Activated CD8-positive, alpha-beta memory T cell treated with anti-CD3 and anti-CD28 coated beads for 4 hours (primary cell): ENCODE measurements at regions not wholly inside any gene's neighbourhood (a gene's known extent, or its start where the extent isn't known, plus 50 kb on each side); places are given as distances from the start of the nearest gene placed in this dataset.

Experiments used
- DNase-seq, 2 donors: peaks; one replicate each; pipeline ENCODE4 v3.0.0-alpha.2; 2020; ENCODE audit warnings: low read depth in 2 of 2

DNA sequence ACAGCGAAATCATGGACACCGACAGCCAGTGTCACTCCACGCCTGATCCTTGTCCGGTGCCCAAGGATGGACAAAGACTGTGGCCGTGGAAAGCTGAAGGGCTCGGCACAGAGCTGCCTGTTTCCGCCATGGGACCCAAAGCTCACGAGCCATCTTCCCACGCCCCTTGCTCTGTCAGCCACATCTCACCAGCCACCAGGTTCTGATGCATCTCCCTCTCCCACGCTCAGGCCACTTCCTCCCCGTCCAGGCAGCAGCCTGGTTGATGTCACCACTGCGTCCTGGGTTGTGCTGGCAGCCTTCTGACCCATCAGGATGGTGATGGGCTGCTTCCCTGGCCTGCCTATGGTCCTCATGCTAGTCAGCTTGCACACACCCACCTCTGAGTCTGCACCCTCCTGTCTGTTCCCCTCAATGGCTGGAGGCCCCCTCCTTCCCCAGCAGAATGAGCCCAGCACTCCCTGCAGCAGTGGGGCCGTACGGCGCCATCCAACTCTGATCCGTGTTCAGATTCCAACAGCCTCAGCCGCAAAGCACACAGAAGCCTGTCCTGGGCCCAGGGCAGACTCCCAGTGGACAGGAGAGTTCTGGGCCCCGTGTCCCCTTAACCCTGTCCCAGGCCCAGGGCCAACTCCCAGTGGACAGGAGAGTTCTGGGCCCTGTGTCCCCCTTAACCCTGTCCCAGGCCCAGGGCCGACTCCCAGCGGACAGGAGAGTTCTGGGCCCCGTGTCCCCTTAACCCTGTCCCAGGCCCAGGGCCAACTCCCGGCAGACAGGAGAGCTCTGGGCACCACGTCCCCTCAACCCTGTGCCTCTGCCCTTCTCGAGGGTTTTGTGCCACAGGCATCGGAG lies 259.5 kb downstream of the BRD1 start:
- DNase-seq: no peak

DNA sequence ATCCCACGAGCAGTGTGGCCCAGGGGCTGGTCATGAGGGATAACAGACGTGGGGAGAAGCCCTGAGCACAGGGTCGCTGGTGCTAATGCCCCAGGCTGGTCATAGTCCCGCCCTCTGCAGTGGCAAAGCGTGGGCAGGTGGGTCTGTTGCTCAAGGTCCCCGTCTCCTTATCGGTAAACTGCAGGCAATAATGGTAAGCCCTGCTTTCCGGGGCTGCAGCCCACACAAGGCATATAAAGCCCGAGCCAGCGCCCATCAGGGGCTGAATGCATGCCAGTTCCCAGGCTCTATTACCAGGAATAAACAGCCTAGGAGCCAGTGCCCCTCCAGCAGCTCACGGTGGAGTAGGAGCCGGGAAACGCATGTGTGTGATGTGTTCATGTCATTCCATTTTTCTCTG lies 261.0 kb downstream of the BRD1 start:
- no peak for DNase-seq

DNA sequence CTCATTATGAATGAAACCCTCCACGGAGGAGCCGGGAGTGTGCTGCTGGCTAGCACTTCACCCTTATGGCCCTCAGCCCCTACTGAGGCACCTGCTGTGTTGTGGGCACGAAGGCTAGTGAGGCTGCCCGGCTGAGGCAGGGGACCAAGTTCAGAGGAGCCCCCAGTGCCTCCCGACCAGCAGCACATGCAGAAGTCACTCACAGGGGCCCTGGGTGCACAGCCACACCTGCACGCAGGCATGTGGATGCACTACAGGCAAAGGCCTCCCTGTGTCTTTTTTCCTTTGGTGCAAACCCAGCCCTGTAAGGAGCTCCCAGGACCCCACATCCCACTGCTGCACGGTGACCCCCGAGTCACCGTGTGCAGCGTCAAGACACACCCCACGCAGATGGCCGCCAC lies 261.5 kb downstream of the BRD1 start:
- no peak for DNase-seq

DNA sequence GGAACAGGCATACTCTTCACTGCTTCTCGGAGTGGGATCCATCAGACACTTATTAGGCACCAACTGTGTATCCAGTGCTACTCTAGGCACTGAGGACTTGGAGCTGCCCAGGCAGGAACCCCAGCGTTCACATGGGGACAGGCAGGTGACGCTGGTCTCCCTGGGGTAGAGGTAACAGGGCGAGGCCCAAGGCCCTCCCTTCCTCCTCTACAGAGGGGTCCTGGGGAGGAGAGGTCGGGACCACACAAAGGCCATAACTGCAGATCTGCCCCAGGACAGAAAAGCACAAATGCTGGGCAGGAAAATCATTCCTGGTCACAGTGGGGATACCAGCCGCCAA lies 262.2 kb downstream of the BRD1 start:
- DNase-seq: no peak

DNA sequence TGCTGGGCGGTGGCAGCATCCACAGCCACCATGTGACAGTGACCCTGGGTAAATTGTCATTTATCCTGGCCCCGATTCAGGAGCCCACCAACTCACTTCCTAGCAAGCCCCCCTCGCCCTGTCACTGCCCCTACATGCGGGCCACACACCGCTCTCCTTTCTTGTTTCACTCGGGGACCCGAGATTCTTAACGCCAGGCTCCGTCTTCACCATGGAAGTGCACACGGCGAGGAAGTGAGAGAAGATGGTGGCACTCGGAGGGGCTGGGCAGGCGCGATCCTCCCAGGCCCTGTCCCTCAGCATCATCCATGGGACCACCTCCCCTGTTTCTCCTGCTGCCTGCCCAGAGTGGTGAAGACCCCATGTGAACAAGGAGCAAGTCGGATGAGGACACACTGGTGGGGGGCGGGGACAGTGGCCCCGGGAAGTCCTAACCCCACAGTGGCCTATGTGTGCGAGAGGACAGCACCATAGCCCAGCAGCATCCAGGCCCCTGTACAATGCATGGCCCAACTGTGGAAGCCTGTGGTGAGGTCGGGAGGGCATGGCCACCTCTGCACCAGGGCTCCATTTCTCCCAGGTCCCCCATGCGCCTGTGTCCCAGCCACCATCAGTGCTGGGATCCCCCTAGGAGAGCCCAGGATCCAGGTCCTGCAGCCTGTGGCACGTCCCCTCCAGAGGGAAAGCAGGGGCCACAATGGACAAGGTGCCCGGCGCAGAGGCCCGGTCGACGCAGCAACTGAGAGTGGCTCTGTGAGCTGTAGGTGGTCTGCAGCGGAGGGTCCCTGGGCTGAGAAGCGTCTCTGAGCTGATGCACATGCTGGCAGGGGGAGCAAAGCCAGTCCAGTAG lies 262.8 kb downstream of the BRD1 start:
- DNase-seq: no peak

DNA sequence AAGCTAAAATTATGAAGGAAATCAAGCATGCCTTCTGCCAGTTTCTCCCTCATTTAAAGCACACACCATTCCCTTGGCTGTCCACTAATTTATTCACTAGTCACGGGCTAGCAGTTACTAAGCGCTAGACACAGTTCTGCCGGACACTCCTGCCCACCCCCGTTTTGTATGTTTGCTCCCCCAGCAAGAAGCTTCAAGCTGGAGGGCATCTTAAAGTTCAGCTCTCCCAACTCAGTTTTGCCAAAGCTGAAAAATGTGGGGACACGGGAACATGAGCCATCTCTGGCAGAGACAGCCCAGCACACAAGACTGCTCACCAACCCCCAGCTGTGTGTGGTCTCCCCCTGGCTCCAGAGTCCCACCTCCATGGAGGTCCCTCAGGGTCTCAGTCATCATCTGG lies 263.6 kb downstream of the BRD1 start:
- DNase-seq: no peak

DNA sequence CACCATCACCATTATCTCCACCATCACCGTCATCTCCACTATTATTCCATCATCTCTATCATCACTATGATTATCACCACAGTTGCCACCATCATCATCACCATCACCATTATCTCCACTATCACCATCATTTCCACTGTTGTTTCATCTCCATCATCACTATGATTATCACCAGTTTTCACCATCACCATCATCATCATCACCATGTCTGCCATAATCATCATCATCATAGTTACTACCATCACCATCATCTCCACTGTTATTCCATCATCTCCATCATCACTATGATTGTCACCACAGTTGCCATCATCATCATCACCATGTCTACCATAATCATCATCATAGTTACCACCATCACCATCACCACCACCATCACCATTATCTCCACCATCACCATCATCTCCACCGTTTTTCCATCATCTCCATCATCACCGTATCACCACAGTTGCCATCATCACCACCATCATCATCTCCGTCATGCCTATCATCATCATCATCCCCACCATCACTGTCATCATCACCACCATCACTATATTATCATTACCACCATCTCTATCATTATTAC lies 264.9 kb downstream of the BRD1 start:
- DNase-seq: no peak

DNA sequence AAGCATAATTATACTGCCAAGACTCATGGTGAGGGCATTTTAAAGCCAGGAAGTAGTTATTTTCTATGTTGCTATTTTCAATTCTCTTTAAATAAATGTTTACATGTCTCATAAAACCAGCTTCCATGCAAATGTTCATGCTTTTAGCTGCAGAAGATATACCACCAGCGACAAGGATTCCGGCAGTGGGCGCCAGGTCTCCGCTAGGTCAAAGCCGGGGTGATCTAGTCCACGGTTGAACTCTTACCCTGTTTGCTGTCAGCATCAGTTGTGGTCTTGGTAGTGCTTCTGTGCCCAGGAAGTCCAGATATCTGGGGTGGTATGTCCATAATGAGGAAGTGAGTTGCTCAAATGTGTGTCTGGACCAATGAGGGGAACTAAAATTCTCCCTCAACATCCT lies 265.7 kb downstream of the BRD1 start:
- DNase-seq: no peak

DNA sequence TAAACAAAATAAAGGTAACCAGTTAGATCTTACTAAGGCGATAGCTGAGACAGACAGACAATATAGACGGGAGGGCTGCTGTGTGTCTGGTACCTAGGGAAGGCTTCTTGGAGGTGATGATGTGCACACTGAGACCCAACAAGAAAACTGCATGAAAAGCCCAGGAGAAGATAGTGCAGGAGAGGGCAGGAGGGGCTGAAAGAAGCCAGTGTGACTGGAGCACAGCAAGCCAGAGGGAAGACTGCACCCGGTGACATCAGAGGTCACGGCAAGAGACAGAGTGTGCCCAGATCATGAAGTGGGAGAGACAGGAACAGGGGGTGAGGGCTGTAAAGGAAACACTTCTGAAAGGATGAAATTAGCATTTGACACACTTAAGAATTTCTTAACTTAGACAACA lies 266.3 kb downstream of the BRD1 start:
- DNase-seq: no peak

DNA sequence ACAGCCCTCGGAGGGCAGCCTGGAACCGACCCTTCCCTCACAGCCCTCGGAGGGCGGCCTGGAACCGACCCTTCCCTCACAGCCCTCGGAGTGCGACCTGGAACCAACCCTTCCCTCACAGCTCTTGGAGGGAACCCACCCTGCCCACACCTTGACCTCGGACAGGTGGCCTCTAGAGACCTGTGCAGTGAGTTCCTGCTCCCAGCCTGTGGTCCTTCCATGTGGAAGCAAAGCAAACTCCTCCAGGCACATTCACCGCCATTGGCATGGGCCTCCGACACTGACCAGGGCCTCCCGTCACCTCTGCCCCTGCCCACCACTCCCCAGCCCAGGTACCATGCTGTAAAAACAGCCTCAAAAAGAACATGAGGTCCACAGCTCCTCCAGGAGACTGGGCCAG lies 272.1 kb downstream of the BRD1 start:
- no peak for DNase-seq

DNA sequence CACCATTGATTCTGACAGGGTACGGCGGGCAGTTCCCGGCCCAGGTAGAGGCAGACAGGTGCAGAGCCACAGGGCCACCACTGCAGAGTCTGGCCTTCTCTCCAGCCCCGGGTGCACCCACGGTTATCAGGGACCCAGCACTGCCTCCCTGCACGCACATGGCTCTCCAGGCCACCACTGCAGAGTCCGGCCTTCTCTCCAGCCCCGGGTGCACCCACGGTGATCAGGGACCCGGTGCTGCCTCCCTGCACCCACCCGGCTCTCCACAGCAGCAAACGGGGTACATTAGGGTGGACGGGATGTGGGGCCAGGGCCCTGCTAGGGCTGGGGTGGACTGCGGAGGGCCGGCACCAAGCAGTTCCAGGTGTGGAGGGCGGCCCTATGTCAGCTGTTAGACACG lies 272.9 kb downstream of the BRD1 start:
- no peak for DNase-seq

DNA sequence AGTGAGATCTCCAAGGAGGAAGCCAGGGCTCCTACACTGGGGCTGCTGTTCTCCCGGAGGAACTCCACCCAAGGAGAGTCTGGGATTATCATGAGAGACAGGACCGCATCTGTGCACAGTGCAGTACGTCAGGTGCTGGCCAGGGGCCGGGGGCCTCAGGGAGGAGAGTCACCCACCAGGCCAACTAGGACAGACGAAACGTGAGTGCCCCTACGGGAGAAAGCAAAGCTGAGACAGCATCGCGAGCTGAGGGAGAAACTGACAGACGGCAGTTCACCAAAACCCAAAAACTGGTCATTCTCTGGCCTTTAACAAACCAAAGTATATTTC lies 273.4 kb downstream of the BRD1 start:
- DNase-seq: no peak

DNA sequence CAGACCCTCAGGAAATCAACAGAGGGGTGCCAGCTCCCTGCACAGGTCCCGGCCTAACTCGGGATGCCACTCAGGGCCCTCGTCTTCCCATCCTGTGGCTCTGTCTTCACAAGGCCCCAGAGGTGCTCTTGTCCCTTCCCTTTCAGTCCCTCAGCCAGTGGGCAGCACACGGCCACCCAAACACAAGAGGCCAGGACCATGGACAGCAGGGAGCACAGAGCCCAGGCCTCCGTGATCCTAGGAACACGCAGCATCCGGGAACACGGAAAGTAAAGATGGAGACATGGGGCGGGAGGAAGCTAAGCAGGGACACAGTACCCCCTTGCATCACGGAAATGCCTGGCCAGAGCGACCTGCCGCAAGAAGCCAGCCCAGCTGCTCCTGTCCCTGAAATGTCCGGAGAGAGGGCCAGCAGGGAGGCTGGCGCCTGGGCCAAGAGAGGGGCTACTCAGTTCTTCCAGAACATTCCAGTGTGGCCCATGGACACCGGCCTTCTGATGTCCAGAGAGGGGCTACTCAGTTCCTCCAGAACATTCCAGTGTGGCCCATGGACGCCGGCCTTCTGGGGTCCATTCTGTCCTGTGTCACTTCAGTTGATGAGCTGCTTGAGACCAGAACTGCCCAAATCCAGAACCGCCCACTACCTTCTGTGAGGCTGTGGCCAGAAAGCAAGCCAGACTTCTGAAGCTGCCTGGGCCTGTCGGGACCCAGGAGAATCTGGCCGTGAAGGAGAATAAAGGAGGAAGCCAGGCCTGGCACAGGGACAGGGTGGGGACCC lies 274.0 kb downstream of the BRD1 start:
- DNase-seq: no peak

DNA sequence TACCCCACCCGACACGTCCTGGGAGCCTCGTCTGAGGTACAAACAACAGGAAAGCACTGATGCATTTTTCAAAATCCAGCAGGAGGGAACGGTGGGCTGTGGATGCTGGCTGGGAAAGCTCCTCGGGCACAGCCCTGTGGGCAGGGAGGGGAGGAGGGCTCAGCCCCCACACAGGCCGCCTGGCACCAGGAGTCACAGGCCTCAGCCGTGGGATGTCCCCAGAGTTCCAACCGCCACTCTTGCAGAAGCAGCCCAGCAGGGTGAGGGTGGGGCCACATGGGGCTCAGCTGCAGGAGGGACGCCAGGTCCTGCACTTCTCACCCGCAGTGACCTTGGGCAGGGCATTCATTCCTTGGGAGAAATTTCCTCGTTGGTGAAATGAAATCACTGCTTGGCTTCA lies 274.6 kb downstream of the BRD1 start:
- DNase-seq: no peak

DNA sequence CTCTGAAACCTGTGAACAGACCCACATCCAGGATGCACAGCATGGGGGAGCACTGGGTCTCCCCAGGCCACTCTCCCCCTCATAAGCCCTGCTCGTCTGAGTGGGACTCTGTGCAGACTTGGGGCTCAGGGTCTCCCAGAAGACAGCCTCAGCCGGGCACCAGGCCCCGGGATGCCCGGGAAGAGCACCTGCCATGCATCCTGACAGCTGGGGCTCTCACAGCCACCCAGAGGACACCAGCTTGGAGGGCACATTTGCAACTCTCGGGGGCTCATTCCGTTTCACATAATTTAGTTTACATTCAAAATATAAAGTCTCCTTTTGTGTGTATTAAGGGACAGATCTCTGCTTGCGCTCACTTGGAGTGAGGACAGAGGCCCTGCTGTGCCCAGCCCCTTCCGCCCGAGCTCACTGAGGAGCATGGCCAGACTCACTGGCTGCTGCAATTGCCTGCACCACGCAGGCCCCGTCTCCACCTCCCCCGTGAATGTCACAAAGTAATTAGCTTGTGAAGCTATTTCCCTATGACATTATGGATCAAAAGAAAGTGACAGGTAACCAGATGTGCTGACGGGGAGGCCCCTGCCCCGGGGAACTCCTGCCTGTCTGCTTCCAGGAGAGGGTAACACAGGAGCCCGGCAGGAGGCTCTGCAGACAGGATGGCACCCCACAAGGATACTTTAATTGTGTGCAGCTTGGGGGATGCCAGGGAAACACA lies 275.6 kb downstream of the BRD1 start:
- no peak for DNase-seq

DNA sequence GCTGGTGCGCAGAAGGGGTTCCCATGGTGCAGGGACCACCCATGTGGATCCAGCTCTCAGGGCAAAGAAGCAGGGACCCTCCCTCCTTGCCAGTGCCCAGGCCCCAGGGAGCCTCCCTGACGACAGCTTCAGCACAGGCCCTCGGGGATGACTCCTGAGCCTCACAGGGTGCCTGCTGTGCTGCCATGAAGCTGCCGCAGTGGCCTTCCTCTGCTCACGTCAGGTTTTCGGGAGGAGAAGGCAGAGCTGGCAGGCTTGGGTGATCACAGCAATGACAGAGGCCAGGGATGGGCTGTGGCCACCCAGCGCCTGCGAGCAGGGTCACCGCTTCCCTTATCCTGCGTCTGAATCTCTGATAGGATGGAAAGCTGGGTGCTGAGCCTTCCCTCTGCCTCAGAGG lies 276.2 kb downstream of the BRD1 start:
- no peak for DNase-seq

DNA sequence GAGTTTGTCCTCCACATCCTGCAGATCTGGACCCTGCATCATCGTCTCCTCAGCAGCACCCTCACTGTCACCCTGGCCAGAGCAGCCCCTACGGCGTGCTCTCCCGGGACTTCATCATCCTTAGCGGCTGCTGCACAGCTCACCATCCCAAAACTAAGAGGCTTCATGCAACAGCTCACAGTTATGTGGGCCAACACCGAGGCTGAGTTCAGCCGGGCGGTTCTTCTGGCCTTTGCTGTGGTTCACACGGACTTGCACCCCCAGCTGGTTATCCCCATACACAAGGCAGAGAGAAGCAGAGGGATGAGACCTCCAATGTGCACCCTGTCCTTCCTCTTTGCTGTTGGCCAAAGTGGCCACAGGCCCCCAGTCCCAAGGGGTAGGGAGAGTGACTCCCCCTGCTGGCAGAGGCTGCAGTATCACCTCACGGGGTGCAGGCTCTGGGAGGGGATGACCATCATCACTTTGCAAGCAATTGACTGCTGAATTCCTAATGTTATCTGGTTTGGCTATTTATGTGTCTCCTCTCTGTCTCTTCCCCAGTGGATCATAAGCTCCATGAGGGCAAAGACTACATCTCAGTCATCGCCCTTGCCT lies 276.8 kb downstream of the BRD1 start:
- no peak for DNase-seq

DNA sequence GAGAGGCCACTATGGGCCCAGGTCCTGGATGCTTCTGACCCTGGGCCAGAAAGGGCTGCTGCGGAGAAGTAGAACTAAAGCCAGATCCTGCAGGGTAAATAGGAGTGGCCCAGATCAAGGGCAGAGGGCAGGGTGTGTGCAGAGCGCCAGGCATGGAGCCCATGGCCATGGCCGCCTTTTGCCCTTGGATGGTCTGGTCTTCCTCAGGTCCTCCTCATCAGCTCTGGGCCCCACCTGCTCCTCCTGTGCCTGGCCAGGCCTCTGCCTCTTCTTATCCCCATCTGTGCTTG lies 277.6 kb downstream of the BRD1 start:
- DNase-seq: no peak

DNA sequence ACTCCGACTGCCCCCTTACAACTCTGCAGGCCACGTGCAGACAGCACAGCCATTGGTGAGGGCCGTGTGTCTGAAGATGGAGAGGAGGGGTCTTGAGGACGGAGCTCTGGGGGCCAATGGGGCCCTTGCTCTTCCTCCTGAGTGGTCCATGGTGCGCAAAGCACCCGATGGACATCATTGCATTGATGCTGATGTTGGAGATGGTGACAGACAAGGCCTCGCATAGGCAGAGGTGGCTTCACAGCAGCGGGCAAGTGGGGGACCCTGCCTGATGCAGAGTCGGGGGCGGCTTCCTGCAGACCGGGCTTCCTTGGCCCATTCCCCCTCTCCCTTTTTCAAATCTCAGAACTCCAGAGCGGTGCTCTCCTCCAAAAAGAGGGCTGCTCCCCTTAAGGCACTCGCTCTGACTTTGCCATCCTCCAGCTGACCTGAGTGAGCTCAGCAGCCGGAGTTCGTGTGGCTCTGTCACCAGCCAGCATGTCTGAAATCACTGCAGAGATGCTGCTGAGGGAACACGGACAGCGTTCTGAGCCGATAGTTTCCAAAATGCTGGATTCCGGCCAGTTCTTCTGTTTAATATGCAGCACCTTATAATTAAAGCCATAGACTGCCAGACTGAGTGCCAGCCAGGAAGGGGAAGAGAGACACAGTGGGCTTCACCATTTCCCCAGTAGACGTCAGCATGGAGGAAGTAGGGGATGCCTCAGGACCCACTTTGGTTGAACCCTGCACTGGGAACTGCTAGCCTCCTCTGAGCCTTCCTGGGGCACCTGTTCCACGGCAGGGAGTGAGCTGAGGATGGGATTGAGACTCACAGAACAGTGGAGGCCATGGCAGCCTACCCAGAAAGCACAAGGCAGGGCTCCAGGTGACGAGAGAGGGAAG lies 278.2 kb downstream of the BRD1 start:
- no peak for DNase-seq
